ENCODE measurements at regions not wholly inside any gene's neighbourhood (a gene's known extent, or its start where the extent isn't known, plus 50 kb on each side); places are given as distances from the start of the nearest gene placed in this dataset.

DNA sequence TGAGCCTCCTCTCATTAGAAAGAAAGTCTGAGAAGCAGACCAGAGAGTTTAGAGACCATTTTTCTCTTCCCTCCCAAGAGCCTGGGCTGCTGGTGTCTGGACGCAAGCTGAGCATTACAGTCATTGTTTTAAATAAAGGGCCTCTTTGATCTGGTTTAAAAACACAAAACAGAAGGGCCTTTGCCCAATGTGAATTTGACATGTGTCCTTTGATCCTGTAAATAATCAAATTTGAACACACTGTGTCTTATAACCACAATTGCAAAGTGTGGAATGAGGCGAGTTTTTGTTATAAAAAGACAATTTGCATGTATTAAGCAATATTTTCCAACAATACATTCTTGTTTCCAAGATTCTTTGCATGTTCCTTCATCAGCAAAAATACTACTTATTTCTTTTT lies 158.5 kb downstream of the C7orf25 start:
- Mint-ChIP-seq H3K9me3 (ENCODE audit: unreplicated experiment) (no peaks in the 10 kb centered on the region), H3K36me3 (ENCODE audit: unreplicated experiment) (peaks cover 4% of the 10 kb centered on the region), H3K27ac (ENCODE audit: unreplicated experiment) (no peak overlapping the region), H3K4me1 (ENCODE audit: low read depth, unreplicated experiment) (no peaks in the 10 kb centered on the region), H3K27me3 (ENCODE audit: unreplicated experiment) (peaks cover 2% of the 10 kb centered on the region), H3K4me3 (ENCODE audit: unreplicated experiment) (no peak overlapping the region)
- no peak for DNase-seq
- TF ChIP-seq, protein P1, sequence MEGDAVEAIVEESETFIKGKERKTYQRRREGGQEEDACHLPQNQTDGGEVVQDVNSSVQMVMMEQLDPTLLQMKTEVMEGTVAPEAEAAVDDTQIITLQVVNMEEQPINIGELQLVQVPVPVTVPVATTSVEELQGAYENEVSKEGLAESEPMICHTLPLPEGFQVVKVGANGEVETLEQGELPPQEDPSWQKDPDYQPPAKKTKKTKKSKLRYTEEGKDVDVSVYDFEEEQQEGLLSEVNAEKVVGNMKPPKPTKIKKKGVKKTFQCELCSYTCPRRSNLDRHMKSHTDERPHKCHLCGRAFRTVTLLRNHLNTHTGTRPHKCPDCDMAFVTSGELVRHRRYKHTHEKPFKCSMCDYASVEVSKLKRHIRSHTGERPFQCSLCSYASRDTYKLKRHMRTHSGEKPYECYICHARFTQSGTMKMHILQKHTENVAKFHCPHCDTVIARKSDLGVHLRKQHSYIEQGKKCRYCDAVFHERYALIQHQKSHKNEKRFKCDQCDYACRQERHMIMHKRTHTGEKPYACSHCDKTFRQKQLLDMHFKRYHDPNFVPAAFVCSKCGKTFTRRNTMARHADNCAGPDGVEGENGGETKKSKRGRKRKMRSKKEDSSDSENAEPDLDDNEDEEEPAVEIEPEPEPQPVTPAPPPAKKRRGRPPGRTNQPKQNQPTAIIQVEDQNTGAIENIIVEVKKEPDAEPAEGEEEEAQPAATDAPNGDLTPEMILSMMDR (IDR thresholded peaks at IDR 0.05; ENCODE audit: partially characterized antibody, unreplicated experiment) = no peak

DNA sequence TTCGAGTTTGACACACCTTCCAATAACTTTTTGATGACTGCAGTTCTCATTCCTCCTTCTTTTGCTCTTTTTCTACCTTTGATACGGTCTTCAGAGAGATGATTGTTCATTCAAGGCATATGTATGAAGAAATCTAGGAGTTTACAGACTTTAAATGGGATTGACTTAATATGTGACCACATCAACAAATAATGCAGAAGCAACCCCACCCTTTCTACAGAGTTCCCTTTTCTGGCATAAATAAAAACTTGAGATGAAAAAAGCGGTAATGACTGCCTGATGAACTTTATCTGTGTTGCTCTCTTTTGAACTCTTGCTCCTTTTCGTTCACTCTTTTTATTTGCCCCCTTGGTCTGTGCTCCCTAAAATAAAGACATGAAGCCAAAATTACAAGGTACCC lies 161.7 kb downstream of the C7orf25 start:
- no peak overlapping the region for H3K27ac Mint-ChIP-seq (ENCODE audit: unreplicated experiment)
- no peaks in the 10 kb centered on the region for H3K9me3 Mint-ChIP-seq (ENCODE audit: unreplicated experiment)
- TF ChIP-seq, protein P1 (IDR thresholded peaks at IDR 0.05; ENCODE audit: partially characterized antibody, unreplicated experiment) = no peak
- no peak for DNase-seq
- no peak overlapping the region for H3K4me3 Mint-ChIP-seq (ENCODE audit: unreplicated experiment)
- H3K4me1 Mint-ChIP-seq (ENCODE audit: low read depth, unreplicated experiment) = no peaks in the 10 kb centered on the region
- H3K27me3 Mint-ChIP-seq (ENCODE audit: unreplicated experiment) = peaks cover 2% of the 10 kb centered on the region
- H3K36me3 Mint-ChIP-seq (ENCODE audit: unreplicated experiment) = peaks cover 4% of the 10 kb centered on the region

- Mint-ChIP-seq H3K4me3 (ENCODE audit: unreplicated experiment) (no peak overlapping the region), H3K4me1 (ENCODE audit: low read depth, unreplicated experiment) (no peaks in the 10 kb centered on the region), H3K36me3 (ENCODE audit: unreplicated experiment) (peaks cover 4% of the 10 kb centered on the region), H3K9me3 (ENCODE audit: unreplicated experiment) (no peaks in the 10 kb centered on the region), H3K27me3 (ENCODE audit: unreplicated experiment) (peaks cover 2% of the 10 kb centered on the region), H3K27ac (ENCODE audit: unreplicated experiment) (no peak overlapping the region)
- TF ChIP-seq, protein P1 (IDR thresholded peaks at IDR 0.05; ENCODE audit: partially characterized antibody, unreplicated experiment) = no peak
- DNase-seq = no peak
These were observed 164.8 kb downstream of the C7orf25 start for GRCh38 chr7:42747044-42747443.

DNA sequence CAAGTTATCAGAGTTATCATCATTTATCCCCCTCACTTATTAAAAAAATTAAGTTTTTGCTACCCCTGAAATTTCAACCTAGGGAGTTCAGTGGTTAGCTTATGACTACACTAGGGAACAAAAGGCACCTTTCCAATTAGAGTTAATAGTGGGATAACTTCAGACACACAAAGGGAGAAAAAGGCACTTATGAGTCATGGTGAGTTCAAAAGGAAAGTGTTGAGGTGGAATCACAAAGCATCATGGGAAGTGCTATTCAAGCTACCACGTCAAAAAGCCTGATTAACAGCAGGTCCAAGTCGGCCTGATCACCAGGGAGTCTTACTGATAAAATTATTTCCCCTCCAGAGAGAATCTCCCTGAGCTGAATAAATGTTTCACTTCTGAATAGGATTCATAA lies 165.7 kb downstream of the C7orf25 start:
- Mint-ChIP-seq H3K9me3 (ENCODE audit: unreplicated experiment) (no peaks in the 10 kb centered on the region), H3K4me3 (ENCODE audit: unreplicated experiment) (no peak overlapping the region), H3K27ac (ENCODE audit: unreplicated experiment) (no peak overlapping the region), H3K4me1 (ENCODE audit: low read depth, unreplicated experiment) (no peaks in the 10 kb centered on the region), H3K27me3 (ENCODE audit: unreplicated experiment) (peaks cover 2% of the 10 kb centered on the region), H3K36me3 (ENCODE audit: unreplicated experiment) (peaks cover 4% of the 10 kb centered on the region)
- DNase-seq = no peak
- TF ChIP-seq, protein P1 (IDR thresholded peaks at IDR 0.05; ENCODE audit: partially characterized antibody, unreplicated experiment) = no peak

- Mint-ChIP-seq H3K9me3 (ENCODE audit: unreplicated experiment) (no peaks in the 10 kb centered on the region), H3K4me3 (ENCODE audit: unreplicated experiment) (no peak overlapping the region), H3K36me3 (ENCODE audit: unreplicated experiment) (peaks cover 4% of the 10 kb centered on the region), H3K27me3 (ENCODE audit: unreplicated experiment) (peaks cover 2% of the 10 kb centered on the region), H3K4me1 (ENCODE audit: low read depth, unreplicated experiment) (no peaks in the 10 kb centered on the region), H3K27ac (ENCODE audit: unreplicated experiment) (no peak overlapping the region)
- TF ChIP-seq, protein P1 (IDR thresholded peaks at IDR 0.05; ENCODE audit: partially characterized antibody, unreplicated experiment) = peak; percentile 76
- DNase-seq = peak; percentile 78
These were observed 166.4 kb downstream of the C7orf25 start for GRCh38 chr7:42745357-42746059.
